Testis (tissue), 2 donors: ENCODE measurements at regions not wholly inside any gene's neighbourhood (a gene's known extent, or its start where the extent isn't known, plus 50 kb on each side); places are given as distances from the start of the nearest gene placed in this dataset.

Source experiments
- CTCF ChIP-seq, 3 experiments: fragments of 450-650 bp in 2 of 3; fragments of 200-600 bp in 1 of 3; sonication (generic) in 1 of 3; IDR thresholded peaks; one replicate each; pipeline ENCODE4 v1.5.1; 2016 to 2019; ENCODE audit warnings: antibody characterized with exemption in 3 of 3, mild to moderate bottlenecking in 2 of 3, moderate library complexity in 1 of 3
- POLR2A ChIP-seq: fragments of 450-650 bp; IDR thresholded peaks from one replicate; pipeline ENCODE4 v1.6.1; 2017; ENCODE audit warnings: antibody characterized with exemption, mild to moderate bottlenecking, moderate library complexity

- TF ChIP-seq CTCF (IDR thresholded peaks at IDR 0.05), result no peak
- no peak for TF ChIP-seq POLR2A
These were observed 102.3 kb upstream of the IPO9 start for GRCh38 chr1:201726700-201727099.
